Panc1 (cell line): ENCODE measurements at regions not wholly inside any gene's neighbourhood (a gene's known extent, or its start where the extent isn't known, plus 50 kb on each side); places are given as distances from the start of the nearest gene placed in this dataset.

ENCODE experiments used
- ATAC-seq: fragments of 200-7000 bp; cut with Tn5 transposase; 2 replicates; pipeline ENCODE4 v1.9.1; 2020; ENCODE audit warnings: mild to moderate bottlenecking, moderate library complexity
- BruUV-seq: library from RNA; stranded (reverse); fragments of 400-500 nt; replicated peaks from 2 replicates; lab custom pipeline; 2021; lab: Mats Ljungman, UMichigan
- CTCF ChIA-PET: fragments of 300-600 bp; sonication (Branson Sonifier 250); formaldehyde crosslinking; loops from one replicate; lab custom pipeline; 2022; ENCODE audit warnings: antibody characterized with exemption; lab: Charles Lee
- POLR2A ChIA-PET: fragments of 300-600 bp; sonication (Branson Sonifier 250); formaldehyde crosslinking; loops from one replicate; lab custom pipeline; 2022; ENCODE audit warnings: antibody characterized with exemption; lab: Charles Lee
- DNase-seq: peaks from one replicate; pipeline ENCODE4 v3.0.0-alpha.2; 2010; ENCODE audit warnings: low read depth, low spot score
- H3K27ac ChIP-seq: 2 replicates; pipeline ENCODE4 v1.5.1; 2011; ENCODE audit warnings: mild to moderate bottlenecking, low read length, inconsistent platforms
- H3K27me3 ChIP-seq: fragments of 200-500 bp; sonication (Bioruptor generic); 2 replicates; pipeline ENCODE4 v1.6.0; 2014; ENCODE audit warnings: low read length, inconsistent platforms; ENCODE audit not compliant: control insufficient read depth, insufficient read depth
- H3K36me3 ChIP-seq: fragments of 200-500 bp; sonication (Bioruptor generic); 2 replicates; pipeline ENCODE4 v1.5.1; 2014; ENCODE audit warnings: inconsistent platforms, mild to moderate bottlenecking, low read length, moderate library complexity; ENCODE audit not compliant: control insufficient read depth, insufficient read depth
- H3K4me1 ChIP-seq: 2 replicates; pipeline ENCODE4 v1.5.1; 2011; ENCODE audit warnings: inconsistent platforms, mild to moderate bottlenecking, low read length, moderate library complexity; ENCODE audit not compliant: control insufficient read depth, insufficient read depth
- H3K4me3 ChIP-seq, 2 experiments: 2 replicates each; pipeline ENCODE4 v1.5.1; 2011 to 2012; ENCODE audit warnings: low read depth in 2 of 2, low read length in 2 of 2, mild to moderate bottlenecking in 2 of 2, inconsistent platforms in 1 of 2, moderate library complexity in 1 of 2
- H3K9me3 ChIP-seq: fragments of 200-500 bp; sonication (Bioruptor generic); 2 replicates; pipeline ENCODE4 v1.5.1; 2014; ENCODE audit warnings: low read depth, mild to moderate bottlenecking, inconsistent platforms, low read length, moderate library complexity; ENCODE audit not compliant: control insufficient read depth, insufficient read depth
- CTCF ChIP-seq: fragments of 450-650 bp; IDR thresholded peaks from 2 replicates; pipeline ENCODE4 v1.5.1; 2017; ENCODE audit warnings: mild to moderate bottlenecking
- POLR2AphosphoS5 ChIP-seq: IDR thresholded peaks from 2 replicates; pipeline ENCODE4 v1.6.1; 2012; ENCODE audit warnings: mild to moderate bottlenecking, low read depth, low read length, moderate library complexity
- REST ChIP-seq, 2 experiments: IDR thresholded peaks; 2 replicates each; pipeline ENCODE4 v1.6.1; 2011 to 2012; ENCODE audit warnings: low read depth in 2 of 2, control low read depth in 1 of 2, low read length in 1 of 2, mild to moderate bottlenecking in 1 of 2, moderate library complexity in 1 of 2; ENCODE audit not compliant: insufficient read depth in 1 of 2
- SIN3A ChIP-seq: IDR thresholded peaks from 2 replicates; pipeline ENCODE4 v1.6.1; 2012; ENCODE audit warnings: low read depth, mild to moderate bottlenecking, low read length, moderate library complexity, borderline replicate concordance; ENCODE audit not compliant: insufficient read depth
- TCF7L2 ChIP-seq: IDR thresholded peaks from 2 replicates; pipeline ENCODE4 v1.6.1; 2011; ENCODE audit warnings: mild to moderate bottlenecking, low read depth, low read length, inconsistent platforms
- in situ Hi-C: cut with HindIII; loops from 2 replicates; pipeline ENCODE4 v1.10.0; 2016; ENCODE audit warnings: low sequenced_read_pairs, low pct_unique_long_range_greater_than_20kb
- intact Hi-C: fragments of 100-400 bp; cut with micrococcal nuclease; formaldehyde crosslinking; loops from one replicate; pipeline ENCODE4 v1.10.0; 2022; ENCODE audit not compliant: unreplicated experiment

- H3K27me3 ChIP-seq = no peaks in the 10 kb centered on the region
- TF ChIP-seq TCF7L2 (no peak), REST (IDR thresholded peaks at IDR 0.05; ENCODE audit: insufficient read depth in 1 of 2, low read depth in 2 of 2, low read length in 1 of 2) (no peak), CTCF (no peak), POLR2AphosphoS5 (no peak), SIN3A (no peak)
- ChIA-PET CTCF (no interaction called here), POLR2A (no interaction called here)
- intact Hi-C loops = no loop called here
- DNase-seq = no peak
- no peak for ATAC-seq
- in situ Hi-C loops = no loop called here
- no peak overlapping the region for H3K4me3 ChIP-seq
- no peaks in the 10 kb centered on the region for H3K36me3 ChIP-seq
- no peaks in the 10 kb centered on the region for H3K4me1 ChIP-seq
- BruUV-seq = no TSS peak
- no peak overlapping the region for H3K27ac ChIP-seq
- H3K9me3 ChIP-seq = no peaks in the 10 kb centered on the region
Measured at GRCh38 chr9:108262836-108263235, 593.0 kb downstream of the ACTL7B start.

GRCh38 chr9:108259917-108260675 lies 595.7 kb downstream of the ACTL7B start:
- no peak for ATAC-seq
- H3K27ac ChIP-seq = no peak overlapping the region
- no peaks in the 10 kb centered on the region for H3K36me3 ChIP-seq
- no TSS peak for BruUV-seq
- intact Hi-C loops = no loop called here
- CTCF ChIA-PET = no interaction called here
- H3K4me1 ChIP-seq = no peaks in the 10 kb centered on the region
- in situ Hi-C loops = no loop called here
- no peaks in the 10 kb centered on the region for H3K27me3 ChIP-seq
- no peak overlapping the region for H3K4me3 ChIP-seq
- POLR2A ChIA-PET = no interaction called here
- H3K9me3 ChIP-seq = no peaks in the 10 kb centered on the region
- DNase-seq = no peak
- no peak for TF ChIP-seq CTCF
- no peak for TF ChIP-seq REST (IDR thresholded peaks at IDR 0.05; ENCODE audit: insufficient read depth in 1 of 2, low read depth in 2 of 2, low read length in 1 of 2)
